ENCODE measurements at regions not wholly inside any gene's neighbourhood (a gene's known extent, or its start where the extent isn't known, plus 50 kb on each side); places are given as distances from the start of the nearest gene placed in this dataset.

- DNase-seq = no peak
Measured at GRCh38 chr4:44914748-44915147, 188.4 kb upstream of the GNPDA2 start.

- DNase-seq = no peak
Measured at GRCh38 chr4:44914223-44914622, 187.9 kb upstream of the GNPDA2 start.

- DNase-seq = no peak
Measured at GRCh38 chr4:44912980-44913379, 186.6 kb upstream of the GNPDA2 start.

DNA sequence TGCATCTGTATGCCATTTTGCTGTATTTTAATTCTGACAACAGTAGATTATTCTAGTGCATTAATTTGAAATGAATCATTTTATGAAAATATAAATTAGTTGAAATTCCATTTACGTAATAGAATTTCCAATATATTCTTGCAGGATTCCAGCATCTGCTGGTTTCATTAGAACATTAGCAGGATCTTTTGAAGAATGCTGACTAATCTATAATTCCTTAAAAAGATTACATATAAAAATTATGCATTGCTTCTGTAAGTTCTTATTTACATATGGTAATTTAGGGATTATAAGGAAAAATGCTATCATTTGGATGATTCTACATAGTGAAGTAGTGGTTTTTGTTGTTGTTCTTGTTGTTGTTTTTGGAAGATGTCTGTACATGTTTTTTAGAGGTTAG is 182.2 kb upstream of the GNPDA2 start:
- DNase-seq = no peak

- no peak for DNase-seq
Measured at GRCh38 chr4:44872246-44872645, 145.9 kb upstream of the GNPDA2 start.

GRCh38 chr4:44871133-44871532 is 144.8 kb upstream of the GNPDA2 start:
- no peak for DNase-seq

- DNase-seq = no peak
Measured at GRCh38 chr4:44869985-44870384, 143.6 kb upstream of the GNPDA2 start.

DNA sequence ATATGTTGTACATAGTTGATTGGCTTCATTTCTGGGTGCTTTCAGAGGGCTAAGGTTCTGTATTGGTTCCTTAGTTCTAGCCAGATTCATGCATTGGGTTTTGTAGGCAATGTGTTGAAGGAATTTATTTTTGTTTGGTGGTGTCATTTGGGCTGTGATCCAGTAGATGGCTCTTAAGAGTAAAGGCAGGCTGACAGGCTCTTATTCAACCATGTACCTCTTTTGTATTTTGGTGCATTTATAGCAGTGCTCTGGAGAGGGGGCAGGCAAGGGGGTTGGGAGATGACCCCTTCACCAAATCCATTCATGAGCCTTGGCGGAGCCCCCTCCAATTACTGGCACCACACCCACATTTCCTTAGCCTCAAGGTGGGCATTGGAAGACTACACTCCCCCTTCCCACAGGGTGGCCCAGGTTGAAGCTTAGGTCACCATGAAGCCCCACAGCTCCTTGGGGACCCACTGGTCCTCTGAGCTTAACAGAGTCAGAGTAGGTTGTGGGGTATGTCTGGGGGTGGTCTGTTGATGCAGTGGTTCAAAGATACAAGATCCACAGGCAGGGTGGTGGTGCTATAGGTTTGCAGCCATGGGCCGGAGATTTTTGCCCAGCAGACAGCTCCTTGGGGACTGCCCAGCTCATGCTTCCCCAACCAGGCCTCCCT is 143.0 kb upstream of the GNPDA2 start:
- DNase-seq = no peak

DNA sequence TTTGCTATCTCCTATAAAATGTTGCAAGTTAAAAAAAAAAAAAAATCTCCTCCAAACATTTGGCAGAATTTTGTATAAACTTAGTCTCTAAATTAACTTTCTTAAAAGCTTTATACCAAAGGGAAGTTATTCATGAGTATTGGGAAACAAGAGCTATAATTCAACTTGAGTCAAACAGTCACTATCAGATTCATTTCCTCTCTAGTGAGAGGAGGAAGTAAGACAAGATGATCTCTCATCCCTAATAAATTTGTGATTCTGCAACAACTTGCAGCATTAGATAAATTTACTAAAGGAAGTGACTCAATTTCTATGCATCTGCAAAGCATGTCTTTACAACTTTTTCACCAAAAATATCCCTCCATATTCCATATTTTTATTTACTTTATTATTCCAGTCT is 135.4 kb upstream of the GNPDA2 start:
- no peak for DNase-seq

DNA sequence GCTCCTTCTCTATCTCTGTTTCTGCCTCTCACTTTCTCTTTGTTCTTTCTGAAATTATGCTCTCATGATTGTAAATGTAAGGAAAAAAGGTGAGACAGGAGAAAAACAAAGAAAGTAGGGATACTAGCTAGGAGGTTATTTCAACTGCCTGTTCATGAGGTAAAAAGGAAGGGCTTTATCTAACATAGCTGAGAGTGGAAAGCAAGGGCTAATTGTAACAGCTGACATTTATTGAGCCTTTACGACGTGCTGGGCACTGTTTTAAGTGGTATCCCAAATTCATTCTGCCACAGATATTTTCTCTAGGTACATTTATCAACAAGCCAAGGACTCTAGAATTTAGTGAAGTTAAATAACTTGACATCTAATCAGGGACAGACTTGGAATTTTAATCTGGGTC is 133.1 kb upstream of the GNPDA2 start:
- DNase-seq = no peak

DNA sequence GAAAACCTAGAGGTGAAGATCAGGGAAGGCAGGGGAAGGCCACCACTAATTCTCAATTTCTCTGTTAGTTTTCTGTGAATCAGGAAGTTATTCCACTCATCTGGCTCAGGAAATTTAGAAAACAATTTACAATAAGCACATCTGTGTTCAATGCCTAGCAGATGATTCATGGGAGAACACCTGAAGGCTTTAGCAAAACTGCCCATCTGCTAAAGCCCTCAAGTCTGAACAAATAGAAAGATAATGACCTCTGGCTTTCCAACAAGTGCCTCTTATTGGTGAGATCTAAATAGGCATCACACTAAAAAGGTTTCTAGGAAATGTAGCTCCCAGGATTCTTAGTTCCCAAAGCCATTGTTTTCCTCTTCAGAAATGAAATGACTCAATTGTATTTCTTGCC is 122.1 kb upstream of the GNPDA2 start:
- DNase-seq = no peak

DNA sequence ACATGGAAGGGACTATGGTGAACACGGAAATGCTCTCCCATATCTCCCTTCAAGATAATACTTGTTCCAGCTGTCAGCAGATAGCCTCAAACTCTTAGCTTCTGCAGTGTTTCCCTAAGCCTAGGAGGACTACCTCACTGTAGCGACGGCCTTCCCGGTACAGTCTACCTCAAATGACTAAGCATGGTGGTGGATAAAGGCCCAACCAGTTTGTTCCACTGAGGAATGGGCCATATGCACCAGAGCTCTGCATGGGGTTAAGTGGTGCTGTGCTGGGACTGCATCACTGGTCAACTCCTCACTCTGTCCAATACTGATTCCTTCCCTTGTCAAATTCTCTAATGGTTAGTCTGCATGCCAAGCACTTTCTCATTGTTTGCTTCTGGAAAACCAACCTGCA is 119.6 kb upstream of the GNPDA2 start:
- no peak for DNase-seq

DNA sequence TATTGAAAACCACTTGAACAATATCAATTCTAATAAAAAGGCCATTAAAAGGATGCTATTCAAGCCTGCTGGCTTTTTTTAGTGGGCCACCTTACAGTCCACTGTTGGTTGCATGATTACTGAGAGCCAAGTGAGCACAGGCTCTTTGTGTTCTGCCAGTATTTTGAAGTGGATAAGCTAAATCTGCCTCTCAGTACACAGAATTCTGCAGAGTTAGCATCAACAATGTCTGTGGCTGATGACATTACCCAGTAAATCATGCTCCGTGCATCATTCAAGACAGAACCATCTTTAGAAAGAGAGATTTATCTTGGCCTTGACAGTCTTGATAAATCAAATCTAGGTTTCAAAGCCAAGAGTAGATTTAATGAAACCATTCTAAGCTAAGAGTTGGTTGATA is 119.0 kb upstream of the GNPDA2 start:
- no peak for DNase-seq

GRCh38 chr4:44842531-44842930 is 116.2 kb upstream of the GNPDA2 start:
- no peak for DNase-seq

DNA sequence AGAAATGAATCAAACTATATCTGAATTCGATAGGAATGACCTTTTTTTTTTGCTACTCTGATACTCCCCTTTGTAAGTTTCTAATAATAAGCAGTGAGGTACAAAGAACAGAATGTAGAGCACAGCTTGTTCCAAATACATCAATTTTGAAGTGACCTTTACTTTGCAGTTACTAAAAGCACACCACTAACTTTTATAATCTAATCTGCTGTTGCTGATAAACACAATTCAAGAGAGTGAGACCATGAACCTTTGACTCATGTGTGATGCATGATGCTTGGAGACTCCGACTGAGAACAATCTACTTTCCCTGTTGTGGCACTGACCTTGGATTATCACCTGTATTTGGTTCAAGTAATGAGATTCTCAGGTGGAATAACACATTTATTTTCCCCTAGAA is 91.6 kb upstream of the GNPDA2 start:
- DNase-seq = no peak

- DNase-seq = no peak
Measured at GRCh38 chr4:44806071-44806470, 79.7 kb upstream of the GNPDA2 start.

GRCh38 chr4:44804301-44804700 is 77.9 kb upstream of the GNPDA2 start:
- no peak for DNase-seq

- no peak for DNase-seq
Measured at GRCh38 chr4:44801384-44801783, 75.0 kb upstream of the GNPDA2 start.

DNA sequence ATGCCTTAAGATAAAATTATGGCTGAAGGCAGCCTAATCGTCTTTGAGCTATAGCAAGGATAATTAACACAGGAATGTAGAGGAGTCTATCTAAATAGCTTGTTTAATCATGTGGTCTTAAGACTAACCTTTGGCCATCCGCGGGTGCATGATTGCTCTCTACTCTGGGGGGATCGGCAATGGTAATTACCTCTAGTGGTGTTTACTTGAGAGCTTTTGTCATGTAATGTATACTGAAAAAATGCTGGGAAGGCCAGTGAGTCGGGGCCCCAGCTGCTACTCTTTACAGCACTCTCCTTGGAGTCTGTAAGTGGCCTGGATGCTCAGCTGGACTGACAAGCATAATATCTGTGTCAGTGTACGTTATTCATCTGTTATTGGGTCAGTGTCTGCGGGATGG is 65.5 kb upstream of the GNPDA2 start:
- no peak for DNase-seq

DNA sequence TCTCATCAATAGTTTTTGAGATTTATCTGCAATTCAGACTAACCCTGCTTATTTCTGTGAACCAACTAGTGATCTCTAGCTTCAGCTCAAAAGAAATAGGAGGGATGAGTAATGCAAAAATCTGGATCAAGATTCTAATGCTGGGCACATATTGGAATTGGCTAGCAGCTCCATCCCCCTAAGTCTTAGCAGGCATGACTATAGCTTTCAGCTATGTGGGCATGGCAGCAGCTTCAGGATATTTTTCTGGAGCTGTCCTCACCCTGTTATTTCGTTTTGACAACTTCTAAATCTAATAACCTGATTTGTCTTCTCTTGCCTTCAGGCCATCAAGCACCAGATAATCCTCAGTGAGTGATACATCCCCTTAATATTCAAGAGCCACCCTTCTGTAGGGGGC is 50.8 kb upstream of the GNPDA2 start:
- DNase-seq = no peak
